ENCODE measurements at regions not wholly inside any gene's neighbourhood (a gene's known extent, or its start where the extent isn't known, plus 50 kb on each side); places are given as distances from the start of the nearest gene placed in this dataset.

- Histone ChIP-seq H4K20me1 (ENCODE audit: insufficient read depth, low read length) (no peaks in the 10 kb centered on the region), H3K79me2 (ENCODE audit: insufficient read depth, low read length) (no peaks in the 10 kb centered on the region), H3K36me3 (ENCODE audit: insufficient read depth, low read length) (no peaks in the 10 kb centered on the region), H3K4me2 (ENCODE audit: insufficient read depth, low read length) (no peak overlapping the region), H3K9me3 (ENCODE audit: insufficient read depth, low read length, severe bottlenecking) (no peaks in the 10 kb centered on the region), H2AFZ (ENCODE audit: low read depth, low read length) (peak overlapping the region; percentile 41; the same call in 1 of the 2 replicates), H3K9ac (ENCODE audit: low read depth, low read length) (no peak overlapping the region), H3K4me1 (ENCODE audit: insufficient read depth, low read length) (peaks cover 5% of the 10 kb centered on the region; the same call in 1 of the 2 replicates), H3K27ac (ENCODE audit: low read length) (no peak overlapping the region), H3K4me3 (ENCODE audit: low read depth in 1 of 2, low read length in 2 of 2) (no peak overlapping the region), H3K27me3 (ENCODE audit: insufficient read depth, low read length, poor library complexity) (no peaks in the 10 kb centered on the region)
- TF ChIP-seq EZH2 (IDR thresholded peaks at IDR 0.05; ENCODE audit: borderline replicate concordance, low read depth, low read length, severe bottlenecking), result no peak
- TF ChIP-seq CTCF (IDR thresholded peaks at IDR 0.05; ENCODE audit: borderline replicate concordance, extremely low read depth, low read length, poor library complexity, severe bottlenecking), result peak; percentile 68
- ATAC-seq (ENCODE audit: insufficient read depth, low read depth), result peak; percentile 94
- DNase-seq, result peak; percentile 46
Measured at GRCh38 chr5:81838307-81838906, 87.5 kb upstream of the SSBP2 start.

GRCh38 chr5:81837667-81838306, 86.9 kb upstream of the SSBP2 start:
- Histone ChIP-seq H3K4me2 (ENCODE audit: insufficient read depth, low read length) (no peak overlapping the region), H3K36me3 (ENCODE audit: insufficient read depth, low read length) (no peaks in the 10 kb centered on the region), H2AFZ (ENCODE audit: low read depth, low read length) (0 out of 2 replicates have a peak overlapping the region, but pooled peaks have one; percentile 41), H3K4me3 (ENCODE audit: low read depth in 1 of 2, low read length in 2 of 2) (no peak overlapping the region), H3K27me3 (ENCODE audit: insufficient read depth, low read length, poor library complexity) (no peaks in the 10 kb centered on the region), H4K20me1 (ENCODE audit: insufficient read depth, low read length) (no peaks in the 10 kb centered on the region), H3K9me3 (ENCODE audit: insufficient read depth, low read length, severe bottlenecking) (no peaks in the 10 kb centered on the region), H3K27ac (ENCODE audit: low read length) (no peak overlapping the region), H3K79me2 (ENCODE audit: insufficient read depth, low read length) (no peaks in the 10 kb centered on the region), H3K9ac (ENCODE audit: low read depth, low read length) (no peak overlapping the region), H3K4me1 (ENCODE audit: insufficient read depth, low read length) (peaks cover 5% of the 10 kb centered on the region; the same call in 1 of the 2 replicates)
- DNase-seq, result no peak
- TF ChIP-seq EZH2 (IDR thresholded peaks at IDR 0.05; ENCODE audit: borderline replicate concordance, low read depth, low read length, severe bottlenecking) (no peak), CTCF (IDR thresholded peaks at IDR 0.05; ENCODE audit: borderline replicate concordance, extremely low read depth, low read length, poor library complexity, severe bottlenecking) (no peak)
- ATAC-seq (ENCODE audit: insufficient read depth, low read depth), result no peak

- H3K79me2 ChIP-seq (ENCODE audit: insufficient read depth, low read length), result no peaks in the 10 kb centered on the region
- no peaks in the 10 kb centered on the region for H3K36me3 ChIP-seq (ENCODE audit: insufficient read depth, low read length)
- no peak overlapping the region for H3K9ac ChIP-seq (ENCODE audit: low read depth, low read length)
- H3K4me3 ChIP-seq (ENCODE audit: low read depth in 1 of 2, low read length in 2 of 2), result no peak overlapping the region
- no peaks in the 10 kb centered on the region for H3K27me3 ChIP-seq (ENCODE audit: insufficient read depth, low read length, poor library complexity)
- peaks cover 5% of the 10 kb centered on the region; the same call in 1 of the 2 replicates for H3K4me1 ChIP-seq (ENCODE audit: insufficient read depth, low read length)
- no peaks in the 10 kb centered on the region for H3K9me3 ChIP-seq (ENCODE audit: insufficient read depth, low read length, severe bottlenecking)
- H3K4me2 ChIP-seq (ENCODE audit: insufficient read depth, low read length), result no peak overlapping the region
- DNase-seq, result no peak
- H3K27ac ChIP-seq (ENCODE audit: low read length), result no peak overlapping the region
- H4K20me1 ChIP-seq (ENCODE audit: insufficient read depth, low read length), result no peaks in the 10 kb centered on the region
- H2AFZ ChIP-seq (ENCODE audit: low read depth, low read length), result no peak overlapping the region
- TF ChIP-seq EZH2 (IDR thresholded peaks at IDR 0.05; ENCODE audit: borderline replicate concordance, low read depth, low read length, severe bottlenecking), result no peak
- no peak for TF ChIP-seq CTCF (IDR thresholded peaks at IDR 0.05; ENCODE audit: borderline replicate concordance, extremely low read depth, low read length, poor library complexity, severe bottlenecking)
- no peak for ATAC-seq (ENCODE audit: insufficient read depth, low read depth)
Measured at GRCh38 chr5:81835814-81836367, 85.0 kb upstream of the SSBP2 start.
